CD4-positive, alpha-beta T cell (primary cell): ENCODE measurements at regions not wholly inside any gene's neighbourhood (a gene's known extent, or its start where the extent isn't known, plus 50 kb on each side); places are given as distances from the start of the nearest gene placed in this dataset.

Experiments used
- ATAC-seq: fragments of 200-7000 bp; cut with Tn5 transposase; one replicate; pipeline ENCODE4 v1.10.0; 2022; ENCODE audit warnings: mild to moderate bottlenecking; ENCODE audit not compliant: poor library complexity
- CTCF ChIA-PET: fragments of 350-600 bp; sonication (Branson Sonifier 250); formaldehyde crosslinking; loops from one replicate; lab custom pipeline; 2021; ENCODE audit warnings: antibody characterized with exemption, inconsistent platforms; lab: Charles Lee
- POLR2A ChIA-PET: fragments of 350-600 bp; sonication (Branson Sonifier 250); formaldehyde crosslinking; loops from one replicate; lab custom pipeline; 2021; ENCODE audit warnings: antibody characterized with exemption, inconsistent platforms; lab: Charles Lee
- DNase-seq, 14 experiments: peaks; one replicate each; pipeline ENCODE4 v3.0.0-alpha.2; 2013 to 2020; ENCODE audit warnings: mixed read lengths in 2 of 14
- H3K27ac ChIP-seq, 2 donors: one replicate each; pipeline versions ENCODE4 v1.5.1 to v1.7.0; 2013; ENCODE audit warnings: low read length in 2 of 2, low read depth in 1 of 2, mild to moderate bottlenecking in 1 of 2
- H3K27me3 ChIP-seq, 2 experiments: 1 replicate in 1 of 2; 2 replicates in 1 of 2; pipeline versions ENCODE4 v1.6.1 to v1.7.0; 2013; ENCODE audit warnings: low read length in 2 of 2, control low read depth in 1 of 2, mild to moderate bottlenecking in 1 of 2, moderate library complexity in 1 of 2; ENCODE audit not compliant: insufficient read depth in 2 of 2, control insufficient read depth in 1 of 2
- H3K36me3 ChIP-seq: one replicate; pipeline ENCODE4 v1.6.1; 2013; ENCODE audit warnings: low read length, control low read depth; ENCODE audit not compliant: insufficient read depth
- H3K4me1 ChIP-seq: one replicate; pipeline ENCODE4 v1.6.1; 2013; ENCODE audit warnings: low read length, control low read depth; ENCODE audit not compliant: insufficient read depth
- H3K4me3 ChIP-seq: one replicate; pipeline ENCODE4 v1.5.1; 2013; ENCODE audit warnings: mild to moderate bottlenecking, low read length, moderate library complexity
- H3K9me3 ChIP-seq, 2 experiments: 1 replicate in 1 of 2; 2 replicates in 1 of 2; pipeline versions ENCODE4 v1.6.1 to v1.7.0; 2013; ENCODE audit warnings: low read length in 2 of 2, mild to moderate bottlenecking in 2 of 2, control low read depth in 1 of 2, moderate library complexity in 1 of 2; ENCODE audit not compliant: control insufficient read depth in 1 of 2, insufficient read depth in 1 of 2
- H3K27ac Mint-ChIP-seq: one replicate; pipeline ENCODE4 v1.8.0; 2020; ENCODE audit warnings: mixed read lengths
- H3K27me3 Mint-ChIP-seq: one replicate; pipeline ENCODE4 v1.8.0; 2021; ENCODE audit warnings: mixed read lengths
- H3K36me3 Mint-ChIP-seq: one replicate; pipeline ENCODE4 v1.8.0; 2021; ENCODE audit warnings: low read depth, mixed read lengths
- H3K4me1 Mint-ChIP-seq: one replicate; pipeline ENCODE4 v1.8.0; 2021; ENCODE audit warnings: low read depth, mixed read lengths
- H3K4me3 Mint-ChIP-seq: one replicate; pipeline ENCODE4 v1.8.0; 2020; ENCODE audit warnings: mild to moderate bottlenecking, mixed read lengths
- H3K9me3 Mint-ChIP-seq: one replicate; pipeline ENCODE4 v1.8.0; 2020; ENCODE audit warnings: mixed read lengths
- CTCF ChIP-seq: fragments of 200-600 bp; IDR thresholded peaks from one replicate; pipeline ENCODE4 v1.8.0; 2022; ENCODE audit warnings: antibody characterized with exemption, mild to moderate bottlenecking
- intact Hi-C, 2 experiments: fragments of 100-400 bp; cut with DNase I in 1 of 2; cut with micrococcal nuclease in 1 of 2; formaldehyde crosslinking; loops; one replicate each; pipeline versions ENCODE4 v1.15.1 to v1.9.0; 2023 to 2025; cut with DNase I, micrococcal nuclease

- Mint-ChIP-seq H3K27me3 (no peaks in the 10 kb centered on the region), H3K36me3 (no peaks in the 10 kb centered on the region), H3K27ac (no peak overlapping the region), H3K4me1 (no peaks in the 10 kb centered on the region), H3K9me3 (peaks cover 6% of the 10 kb centered on the region), H3K4me3 (no peak overlapping the region)
- intact Hi-C loops, result no loop called here
- H3K9me3 ChIP-seq, result peaks cover 22 to 33% of the 10 kb centered on the region in 2 experiments
- ChIA-PET POLR2A (no interaction called here), CTCF (no interaction called here)
- H3K27me3 ChIP-seq, result no peaks in the 10 kb centered on the region
- DNase-seq (no peak), ATAC-seq (no peak)
- H3K4me3 ChIP-seq, result no peak overlapping the region
- H3K4me1 ChIP-seq, result no peaks in the 10 kb centered on the region
- H3K27ac ChIP-seq, result no peak overlapping the region
- TF ChIP-seq CTCF, result no peak
- H3K36me3 ChIP-seq, result no peaks in the 10 kb centered on the region
These were observed 67.5 kb upstream of the ACTRT2 start for GRCh38 chr1:2953688-2954285.

- no peak for TF ChIP-seq CTCF
- Mint-ChIP-seq H3K4me3 (no peak overlapping the region), H3K36me3 (no peaks in the 10 kb centered on the region), H3K27me3 (peaks cover 3% of the 10 kb centered on the region), H3K9me3 (peaks cover 6% of the 10 kb centered on the region), H3K4me1 (no peaks in the 10 kb centered on the region), H3K27ac (no peak overlapping the region)
- Histone ChIP-seq H3K4me3 (no peak overlapping the region), H3K27me3 (no peaks in the 10 kb centered on the region), H3K36me3 (no peaks in the 10 kb centered on the region), H3K9me3 (peaks cover 22 to 35% of the 10 kb centered on the region in 2 experiments), H3K27ac (no peak overlapping the region), H3K4me1 (no peaks in the 10 kb centered on the region)
- POLR2A ChIA-PET, result no interaction called here
- intact Hi-C loops, result no loop called here
- CTCF ChIA-PET, result no interaction called here
- ATAC-seq (no peak), DNase-seq (no peak)
These were observed 65.6 kb upstream of the ACTRT2 start for GRCh38 chr1:2955652-2956051.

- intact Hi-C loops, result no loop called here
- H3K9me3 Mint-ChIP-seq, result peaks cover 6% of the 10 kb centered on the region
- CTCF ChIA-PET, result no interaction called here
These were observed 64.7 kb upstream of the ACTRT2 start for GRCh38 chr1:2956576-2956975.

More at GRCh38 chr1:2956576-2956975, 64.7 kb upstream of the ACTRT2 start:
- no peak overlapping the region for H3K4me3 Mint-ChIP-seq
- H3K4me3 ChIP-seq, result no peak overlapping the region
- H3K36me3 ChIP-seq, result no peaks in the 10 kb centered on the region
- no peak for TF ChIP-seq CTCF
- H3K27ac Mint-ChIP-seq, result no peak overlapping the region
- peaks cover 3% of the 10 kb centered on the region for H3K27me3 Mint-ChIP-seq
- POLR2A ChIA-PET, result no interaction called here
- DNase-seq, result no peak
- H3K9me3 ChIP-seq, result peaks cover 22 to 41% of the 10 kb centered on the region in 2 experiments
- no peaks in the 10 kb centered on the region for H3K36me3 Mint-ChIP-seq
- ATAC-seq, result no peak
- H3K27me3 ChIP-seq, result no peaks in the 10 kb centered on the region
- no peaks in the 10 kb centered on the region for H3K4me1 Mint-ChIP-seq
- no peak overlapping the region for H3K27ac ChIP-seq
- H3K4me1 ChIP-seq, result no peaks in the 10 kb centered on the region
